ENCODE measurements at regions not wholly inside any gene's neighbourhood (a gene's known extent, or its start where the extent isn't known, plus 50 kb on each side); places are given as distances from the start of the nearest gene placed in this dataset.

GRCh38 chr3:148330542-148330941, 367.2 kb upstream of the AGTR1 start:
- intact Hi-C loops (cut with DNase I) = no loop called here
- no peak overlapping the region for H3K9ac ChIP-seq (ENCODE audit: low read length in 3 of 3)
- no peak for FAIRE-seq
- no peaks in the 10 kb centered on the region for H3K36me3 ChIP-seq (ENCODE audit: control insufficient read depth in 2 of 3, insufficient read depth in 3 of 3, low read length in 3 of 3)
- no peak for TF ChIP-seq CTCF (IDR thresholded peaks at IDR 0.05; ENCODE audit: borderline replicate concordance, extremely low read depth, insufficient read depth)
- H3K27me3 ChIP-seq (ENCODE audit: control insufficient read depth, insufficient read depth, low read length) = no peaks in the 10 kb centered on the region
- no peaks in the 10 kb centered on the region for H3K9me3 ChIP-seq (ENCODE audit: control insufficient read depth in 2 of 3, insufficient read depth in 1 of 3, low read length in 3 of 3)
- H3K4me1 ChIP-seq (ENCODE audit: control insufficient read depth in 2 of 3, insufficient read depth in 2 of 3, low read depth in 1 of 3, low read length in 3 of 3) = peaks cover 0 to 5% (median 0%) of the 10 kb centered on the region in 3 donors
- DNase-seq = peak in 2 of 5 donors; percentile 28 to 36
- no peak overlapping the region for H3K4me3 ChIP-seq (ENCODE audit: low read length in 3 of 3)
- H3K27ac ChIP-seq (ENCODE audit: low read depth in 2 of 2, low read length in 2 of 2) = no peak overlapping the region

- Histone ChIP-seq H3K27me3 (ENCODE audit: control insufficient read depth, insufficient read depth, low read length) (no peaks in the 10 kb centered on the region), H3K9me3 (ENCODE audit: control insufficient read depth in 2 of 3, insufficient read depth in 1 of 3, low read length in 3 of 3) (no peaks in the 10 kb centered on the region), H3K27ac (ENCODE audit: low read depth in 2 of 2, low read length in 2 of 2) (no peak overlapping the region), H3K4me3 (ENCODE audit: low read length in 3 of 3) (no peak overlapping the region), H3K36me3 (ENCODE audit: control insufficient read depth in 2 of 3, insufficient read depth in 3 of 3, low read length in 3 of 3) (no peaks in the 10 kb centered on the region), H3K4me1 (ENCODE audit: control insufficient read depth in 2 of 3, insufficient read depth in 2 of 3, low read depth in 1 of 3, low read length in 3 of 3) (peaks cover 0 to 5% (median 0%) of the 10 kb centered on the region in 3 donors), H3K9ac (ENCODE audit: low read length in 3 of 3) (no peak overlapping the region)
- no peak for TF ChIP-seq CTCF (IDR thresholded peaks at IDR 0.05; ENCODE audit: borderline replicate concordance, extremely low read depth, insufficient read depth)
- intact Hi-C loops (cut with DNase I) = no loop called here
- peak in 2 of 5 donors; percentile 31 to 45 for DNase-seq
- no peak for FAIRE-seq
Measured at GRCh38 chr3:148331081-148331846, 366.4 kb upstream of the AGTR1 start.

GRCh38 chr3:148332509-148332908, 365.2 kb upstream of the AGTR1 start:
- no peaks in the 10 kb centered on the region for H3K9me3 ChIP-seq (ENCODE audit: control insufficient read depth in 2 of 3, insufficient read depth in 1 of 3, low read length in 3 of 3)
- no peak for TF ChIP-seq CTCF (IDR thresholded peaks at IDR 0.05; ENCODE audit: borderline replicate concordance, extremely low read depth, insufficient read depth)
- H3K4me1 ChIP-seq (ENCODE audit: control insufficient read depth in 2 of 3, insufficient read depth in 2 of 3, low read depth in 1 of 3, low read length in 3 of 3) = peaks cover 0 to 5% (median 0%) of the 10 kb centered on the region in 3 donors
- H3K27ac ChIP-seq (ENCODE audit: low read depth in 2 of 2, low read length in 2 of 2) = no peak overlapping the region
- intact Hi-C loops (cut with DNase I) = no loop called here
- no peaks in the 10 kb centered on the region for H3K36me3 ChIP-seq (ENCODE audit: control insufficient read depth in 2 of 3, insufficient read depth in 3 of 3, low read length in 3 of 3)
- FAIRE-seq = no peak
- H3K27me3 ChIP-seq (ENCODE audit: control insufficient read depth, insufficient read depth, low read length) = no peaks in the 10 kb centered on the region
- H3K9ac ChIP-seq (ENCODE audit: low read length in 3 of 3) = no peak overlapping the region
- DNase-seq = no peak
- no peak overlapping the region for H3K4me3 ChIP-seq (ENCODE audit: low read length in 3 of 3)
